ENCODE measurements at regions not wholly inside any gene's neighbourhood (a gene's known extent, or its start where the extent isn't known, plus 50 kb on each side); places are given as distances from the start of the nearest gene placed in this dataset.
A peak's percentile ranks its signal among the peaks of the same experiment; 100 is the strongest.

- Histone ChIP-seq H2AFZ (ENCODE audit: low read depth, low read length) (no peak overlapping the region), H3K79me2 (ENCODE audit: insufficient read depth, low read length) (no peaks in the 10 kb centered on the region), H3K27me3 (ENCODE audit: insufficient read depth, low read length, poor library complexity) (no peaks in the 10 kb centered on the region), H3K4me2 (ENCODE audit: insufficient read depth, low read length) (peak overlapping the region; percentile 29; the same call in 1 of the 2 replicates), H3K4me3 (ENCODE audit: low read depth in 1 of 2, low read length in 2 of 2) (no peak overlapping the region), H3K9ac (ENCODE audit: low read depth, low read length) (no peak overlapping the region), H3K4me1 (ENCODE audit: insufficient read depth, low read length) (peaks cover 36% of the 10 kb centered on the region), H3K9me3 (ENCODE audit: insufficient read depth, low read length, severe bottlenecking) (no peaks in the 10 kb centered on the region), H3K36me3 (ENCODE audit: insufficient read depth, low read length) (no peaks in the 10 kb centered on the region), H4K20me1 (ENCODE audit: insufficient read depth, low read length) (no peaks in the 10 kb centered on the region), H3K27ac (ENCODE audit: low read length) (no peak overlapping the region)
- TF ChIP-seq EZH2 (IDR thresholded peaks at IDR 0.05; ENCODE audit: borderline replicate concordance, low read depth, low read length, severe bottlenecking), result no peak
- peak; percentile 61 for ATAC-seq (ENCODE audit: insufficient read depth, low read depth)
- no peak for DNase-seq
Observed at GRCh38 chr2:226656367-226656766, 143.3 kb downstream of the IRS1 start.

DNA sequence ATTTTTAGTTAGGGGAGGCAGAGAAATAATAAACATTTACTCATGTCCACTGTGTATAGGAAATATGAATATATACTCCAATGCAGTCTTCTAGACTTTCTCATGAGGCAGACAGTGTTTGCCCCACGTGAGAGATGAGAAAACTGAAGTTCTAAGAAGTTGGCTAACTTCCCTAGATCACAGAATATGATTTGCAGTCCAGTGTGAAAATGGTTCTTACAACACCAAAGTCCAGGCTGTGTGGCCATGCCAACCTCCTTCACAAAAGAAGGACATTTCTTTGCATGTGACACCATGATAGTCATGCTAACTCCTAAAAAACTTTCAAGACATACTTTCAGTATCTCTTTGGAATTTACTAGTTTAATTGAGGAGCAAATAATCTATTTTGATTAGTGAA lies 143.7 kb downstream of the IRS1 start:
- DNase-seq, result no peak
- ATAC-seq (ENCODE audit: insufficient read depth, low read depth), result no peak
- no peak overlapping the region for H3K9ac ChIP-seq (ENCODE audit: low read depth, low read length)

GRCh38 chr2:226652983-226653765 lies 146.4 kb downstream of the IRS1 start:
- TF ChIP-seq, protein P1, sequence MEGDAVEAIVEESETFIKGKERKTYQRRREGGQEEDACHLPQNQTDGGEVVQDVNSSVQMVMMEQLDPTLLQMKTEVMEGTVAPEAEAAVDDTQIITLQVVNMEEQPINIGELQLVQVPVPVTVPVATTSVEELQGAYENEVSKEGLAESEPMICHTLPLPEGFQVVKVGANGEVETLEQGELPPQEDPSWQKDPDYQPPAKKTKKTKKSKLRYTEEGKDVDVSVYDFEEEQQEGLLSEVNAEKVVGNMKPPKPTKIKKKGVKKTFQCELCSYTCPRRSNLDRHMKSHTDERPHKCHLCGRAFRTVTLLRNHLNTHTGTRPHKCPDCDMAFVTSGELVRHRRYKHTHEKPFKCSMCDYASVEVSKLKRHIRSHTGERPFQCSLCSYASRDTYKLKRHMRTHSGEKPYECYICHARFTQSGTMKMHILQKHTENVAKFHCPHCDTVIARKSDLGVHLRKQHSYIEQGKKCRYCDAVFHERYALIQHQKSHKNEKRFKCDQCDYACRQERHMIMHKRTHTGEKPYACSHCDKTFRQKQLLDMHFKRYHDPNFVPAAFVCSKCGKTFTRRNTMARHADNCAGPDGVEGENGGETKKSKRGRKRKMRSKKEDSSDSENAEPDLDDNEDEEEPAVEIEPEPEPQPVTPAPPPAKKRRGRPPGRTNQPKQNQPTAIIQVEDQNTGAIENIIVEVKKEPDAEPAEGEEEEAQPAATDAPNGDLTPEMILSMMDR (IDR thresholded peaks at IDR 0.05; ENCODE audit: borderline replicate concordance, extremely low read depth, low read length, poor library complexity, severe bottlenecking), result no peak
- TF ChIP-seq EZH2 (IDR thresholded peaks at IDR 0.05; ENCODE audit: borderline replicate concordance, low read depth, low read length, severe bottlenecking), result no peak
- no peak overlapping the region for H3K4me2 ChIP-seq (ENCODE audit: insufficient read depth, low read length)
- H3K9me3 ChIP-seq (ENCODE audit: insufficient read depth, low read length, severe bottlenecking), result peaks cover 6% of the 10 kb centered on the region
- H3K79me2 ChIP-seq (ENCODE audit: insufficient read depth, low read length), result no peaks in the 10 kb centered on the region
- peaks cover 61% of the 10 kb centered on the region for H3K4me1 ChIP-seq (ENCODE audit: insufficient read depth, low read length)
- H2AFZ ChIP-seq (ENCODE audit: low read depth, low read length), result no peak overlapping the region
- no peaks in the 10 kb centered on the region for H4K20me1 ChIP-seq (ENCODE audit: insufficient read depth, low read length)
- no peak overlapping the region for H3K9ac ChIP-seq (ENCODE audit: low read depth, low read length)
- ATAC-seq (ENCODE audit: insufficient read depth, low read depth), result no peak
- no peak overlapping the region for H3K27ac ChIP-seq (ENCODE audit: low read length)
- no peak for DNase-seq
- no peaks in the 10 kb centered on the region for H3K36me3 ChIP-seq (ENCODE audit: insufficient read depth, low read length)
- no peak overlapping the region for H3K4me3 ChIP-seq (ENCODE audit: low read depth in 1 of 2, low read length in 2 of 2)
- no peaks in the 10 kb centered on the region for H3K27me3 ChIP-seq (ENCODE audit: insufficient read depth, low read length, poor library complexity)

More for the DNA sequence above, 143.7 kb downstream of the IRS1 start:
- Histone ChIP-seq H3K4me3 (ENCODE audit: low read depth in 1 of 2, low read length in 2 of 2) (no peak overlapping the region), H4K20me1 (ENCODE audit: insufficient read depth, low read length) (no peaks in the 10 kb centered on the region), H3K36me3 (ENCODE audit: insufficient read depth, low read length) (no peaks in the 10 kb centered on the region), H3K9me3 (ENCODE audit: insufficient read depth, low read length, severe bottlenecking) (no peaks in the 10 kb centered on the region), H2AFZ (ENCODE audit: low read depth, low read length) (no peak overlapping the region), H3K4me1 (ENCODE audit: insufficient read depth, low read length) (peaks cover 41% of the 10 kb centered on the region), H3K27ac (ENCODE audit: low read length) (peak overlapping the region; percentile 32; the same call in 1 of the 2 replicates), H3K79me2 (ENCODE audit: insufficient read depth, low read length) (no peaks in the 10 kb centered on the region), H3K27me3 (ENCODE audit: insufficient read depth, low read length, poor library complexity) (no peaks in the 10 kb centered on the region), H3K4me2 (ENCODE audit: insufficient read depth, low read length) (no peak overlapping the region; the same call in 1 of the 2 replicates)
- TF ChIP-seq EZH2 (IDR thresholded peaks at IDR 0.05; ENCODE audit: borderline replicate concordance, low read depth, low read length, severe bottlenecking), result no peak
- TF ChIP-seq, protein P1 (IDR thresholded peaks at IDR 0.05; ENCODE audit: borderline replicate concordance, extremely low read depth, low read length, poor library complexity, severe bottlenecking), result no peak

- H3K4me2 ChIP-seq (ENCODE audit: insufficient read depth, low read length), result no peak overlapping the region
- H3K36me3 ChIP-seq (ENCODE audit: insufficient read depth, low read length), result no peaks in the 10 kb centered on the region
- DNase-seq (no peak), ATAC-seq (ENCODE audit: insufficient read depth, low read depth) (peak; percentile 16; the same call in 1 of the 3 replicates)
- peak overlapping the region; percentile 42; the same call in 1 of the 2 replicates for H3K27ac ChIP-seq (ENCODE audit: low read length)
- peaks cover 6% of the 10 kb centered on the region for H3K9me3 ChIP-seq (ENCODE audit: insufficient read depth, low read length, severe bottlenecking)
- no peak overlapping the region for H2AFZ ChIP-seq (ENCODE audit: low read depth, low read length)
- TF ChIP-seq, protein P1 (IDR thresholded peaks at IDR 0.05; ENCODE audit: borderline replicate concordance, extremely low read depth, low read length, poor library complexity, severe bottlenecking), result no peak
- no peak for TF ChIP-seq EZH2 (IDR thresholded peaks at IDR 0.05; ENCODE audit: borderline replicate concordance, low read depth, low read length, severe bottlenecking)
- no peaks in the 10 kb centered on the region for H3K79me2 ChIP-seq (ENCODE audit: insufficient read depth, low read length)
- no peaks in the 10 kb centered on the region for H3K27me3 ChIP-seq (ENCODE audit: insufficient read depth, low read length, poor library complexity)
- H3K4me3 ChIP-seq (ENCODE audit: low read depth in 1 of 2, low read length in 2 of 2), result no peak overlapping the region
- no peaks in the 10 kb centered on the region for H4K20me1 ChIP-seq (ENCODE audit: insufficient read depth, low read length)
- H3K9ac ChIP-seq (ENCODE audit: low read depth, low read length), result no peak overlapping the region
- H3K4me1 ChIP-seq (ENCODE audit: insufficient read depth, low read length), result peaks cover 61% of the 10 kb centered on the region
Observed at GRCh38 chr2:226652369-226652768, 147.3 kb downstream of the IRS1 start.
